ENCODE measurements at regions not wholly inside any gene's neighbourhood (a gene's known extent, or its start where the extent isn't known, plus 50 kb on each side); places are given as distances from the start of the nearest gene placed in this dataset.

GRCh38 chr4:107153956-107154355, 117.8 kb upstream of the DKK2 start:
- no peak overlapping the region for H3K27ac ChIP-seq (ENCODE audit: low read depth, low read length)
- Mint-ChIP-seq H3K27me3 (peaks cover 0 to 12% (median 7%) of the 10 kb centered on the region in 5 donors), H3K4me3 (no peak overlapping the region), H3K9me3 (peaks cover 0 to 7% (median 0%) of the 10 kb centered on the region in 11 donors), H3K36me3 (no peaks in the 10 kb centered on the region), H3K27ac (no peak overlapping the region), H3K4me1 (no peaks in the 10 kb centered on the region)
- H3K27me3 ChIP-seq (ENCODE audit: control insufficient read depth in 2 of 2, insufficient read depth in 2 of 2, low read length in 2 of 2), result no peaks in the 10 kb centered on the region
- H3K4me1 ChIP-seq (ENCODE audit: control insufficient read depth in 2 of 2, insufficient read depth in 2 of 2, low read length in 2 of 2), result no peaks in the 10 kb centered on the region
- H3K9me3 ChIP-seq (ENCODE audit: control insufficient read depth in 2 of 3, low read length in 3 of 3), result no peaks in the 10 kb centered on the region
- no peak overlapping the region for H3K4me3 ChIP-seq (ENCODE audit: low read length)
- ChIA-PET POLR2A (no interaction called here), CTCF (no interaction called here)
- DNase-seq (no peak), ATAC-seq (no peak)
- no peaks in the 10 kb centered on the region for H3K36me3 ChIP-seq (ENCODE audit: control insufficient read depth in 2 of 3, insufficient read depth in 3 of 3, low read length in 3 of 3)
- intact Hi-C loops (cut with micrococcal nuclease), result no loop called here

GRCh38 chr4:107153228-107153627, 117.1 kb upstream of the DKK2 start:
- H3K27me3 Mint-ChIP-seq, result peaks cover 0 to 12% (median 7%) of the 10 kb centered on the region in 5 donors
- DNase-seq (no peak), ATAC-seq (no peak)
- Histone ChIP-seq H3K4me3 (ENCODE audit: low read length) (no peak overlapping the region), H3K27me3 (ENCODE audit: control insufficient read depth in 2 of 2, insufficient read depth in 2 of 2, low read length in 2 of 2) (no peaks in the 10 kb centered on the region), H3K4me1 (ENCODE audit: control insufficient read depth in 2 of 2, insufficient read depth in 2 of 2, low read length in 2 of 2) (no peaks in the 10 kb centered on the region), H3K9me3 (ENCODE audit: control insufficient read depth in 2 of 3, low read length in 3 of 3) (no peaks in the 10 kb centered on the region), H3K27ac (ENCODE audit: low read depth, low read length) (no peak overlapping the region), H3K36me3 (ENCODE audit: control insufficient read depth in 2 of 3, insufficient read depth in 3 of 3, low read length in 3 of 3) (no peaks in the 10 kb centered on the region)
- ChIA-PET CTCF (no interaction called here), POLR2A (no interaction called here)
- H3K9me3 Mint-ChIP-seq, result peaks cover 0 to 7% (median 0%) of the 10 kb centered on the region in 11 donors
- no peaks in the 10 kb centered on the region for H3K4me1 Mint-ChIP-seq
- H3K36me3 Mint-ChIP-seq, result no peaks in the 10 kb centered on the region
- no peak overlapping the region for H3K4me3 Mint-ChIP-seq
- intact Hi-C loops (cut with micrococcal nuclease), result no loop called here
- no peak overlapping the region for H3K27ac Mint-ChIP-seq

GRCh38 chr4:107151173-107151572, 115.1 kb upstream of the DKK2 start:
- Mint-ChIP-seq H3K27ac (no peak overlapping the region), H3K27me3 (peaks cover 0 to 12% (median 7%) of the 10 kb centered on the region in 5 donors), H3K4me1 (no peaks in the 10 kb centered on the region), H3K36me3 (no peaks in the 10 kb centered on the region), H3K9me3 (peaks cover 0 to 7% (median 0%) of the 10 kb centered on the region in 11 donors), H3K4me3 (no peak overlapping the region)
- intact Hi-C loops (cut with micrococcal nuclease), result no loop called here
- DNase-seq (no peak), ATAC-seq (no peak)
- H3K4me3 ChIP-seq (ENCODE audit: low read length), result no peak overlapping the region
- CTCF ChIA-PET, result no interaction called here
- no peaks in the 10 kb centered on the region for H3K9me3 ChIP-seq (ENCODE audit: control insufficient read depth in 2 of 3, low read length in 3 of 3)
- H3K27me3 ChIP-seq (ENCODE audit: control insufficient read depth in 2 of 2, insufficient read depth in 2 of 2, low read length in 2 of 2), result no peaks in the 10 kb centered on the region
- POLR2A ChIA-PET, result no interaction called here
- H3K4me1 ChIP-seq (ENCODE audit: control insufficient read depth in 2 of 2, insufficient read depth in 2 of 2, low read length in 2 of 2), result no peaks in the 10 kb centered on the region
- no peak overlapping the region for H3K27ac ChIP-seq (ENCODE audit: low read depth, low read length)
- H3K36me3 ChIP-seq (ENCODE audit: control insufficient read depth in 2 of 3, insufficient read depth in 3 of 3, low read length in 3 of 3), result no peaks in the 10 kb centered on the region

- no peaks in the 10 kb centered on the region for H3K9me3 ChIP-seq (ENCODE audit: control insufficient read depth in 2 of 3, low read length in 3 of 3)
- no peaks in the 10 kb centered on the region for H3K36me3 ChIP-seq (ENCODE audit: control insufficient read depth in 2 of 3, insufficient read depth in 3 of 3, low read length in 3 of 3)
- POLR2A ChIA-PET, result no interaction called here
- CTCF ChIA-PET, result no interaction called here
- H3K4me3 ChIP-seq (ENCODE audit: low read length), result no peak overlapping the region
- H3K4me1 ChIP-seq (ENCODE audit: control insufficient read depth in 2 of 2, insufficient read depth in 2 of 2, low read length in 2 of 2), result no peaks in the 10 kb centered on the region
- H3K27me3 Mint-ChIP-seq, result peaks cover 0 to 12% (median 7%) of the 10 kb centered on the region in 5 donors
- H3K27me3 ChIP-seq (ENCODE audit: control insufficient read depth in 2 of 2, insufficient read depth in 2 of 2, low read length in 2 of 2), result no peaks in the 10 kb centered on the region
- H3K36me3 Mint-ChIP-seq, result no peaks in the 10 kb centered on the region
- H3K27ac ChIP-seq (ENCODE audit: low read depth, low read length), result no peak overlapping the region
- H3K9me3 Mint-ChIP-seq, result peaks cover 0 to 7% (median 0%) of the 10 kb centered on the region in 11 donors
- intact Hi-C loops (cut with micrococcal nuclease), result no loop called here
- DNase-seq (no peak), ATAC-seq (no peak)
- H3K27ac Mint-ChIP-seq, result no peak overlapping the region
- no peak overlapping the region for H3K4me3 Mint-ChIP-seq
- H3K4me1 Mint-ChIP-seq, result no peaks in the 10 kb centered on the region
Measured at GRCh38 chr4:107148904-107149303, 112.8 kb upstream of the DKK2 start.

GRCh38 chr4:107147873-107148272, 111.8 kb upstream of the DKK2 start:
- Mint-ChIP-seq H3K27ac (no peak overlapping the region), H3K9me3 (peaks cover 0 to 7% (median 0%) of the 10 kb centered on the region in 11 donors), H3K4me3 (no peak overlapping the region), H3K4me1 (no peaks in the 10 kb centered on the region), H3K27me3 (peaks cover 0 to 12% (median 7%) of the 10 kb centered on the region in 5 donors), H3K36me3 (no peaks in the 10 kb centered on the region)
- H3K4me1 ChIP-seq (ENCODE audit: control insufficient read depth in 2 of 2, insufficient read depth in 2 of 2, low read length in 2 of 2), result no peaks in the 10 kb centered on the region
- no peaks in the 10 kb centered on the region for H3K9me3 ChIP-seq (ENCODE audit: control insufficient read depth in 2 of 3, low read length in 3 of 3)
- no peaks in the 10 kb centered on the region for H3K36me3 ChIP-seq (ENCODE audit: control insufficient read depth in 2 of 3, insufficient read depth in 3 of 3, low read length in 3 of 3)
- no peak overlapping the region for H3K27ac ChIP-seq (ENCODE audit: low read depth, low read length)
- no peak overlapping the region for H3K4me3 ChIP-seq (ENCODE audit: low read length)
- ChIA-PET CTCF (interaction anchor here (0.7 kb wide), 1 partner anchor 405 kb away, joined by 3 read pairs; no protein-coding TSS in a partner anchor), POLR2A (no interaction called here)
- intact Hi-C loops (cut with micrococcal nuclease), result no loop called here
- H3K27me3 ChIP-seq (ENCODE audit: control insufficient read depth in 2 of 2, insufficient read depth in 2 of 2, low read length in 2 of 2), result no peaks in the 10 kb centered on the region
- no peak for ATAC-seq
- DNase-seq, result no peak

- no peaks in the 10 kb centered on the region for H3K9me3 Mint-ChIP-seq
- no peak overlapping the region for H3K27ac Mint-ChIP-seq
- H3K9me3 ChIP-seq (ENCODE audit: control insufficient read depth in 2 of 3, low read length in 3 of 3), result no peaks in the 10 kb centered on the region
- H3K27ac ChIP-seq (ENCODE audit: low read depth, low read length), result no peak overlapping the region
- H3K27me3 Mint-ChIP-seq, result peaks cover 0 to 4% (median 0%) of the 10 kb centered on the region in 5 donors
- ChIA-PET CTCF (interaction anchor here (0.8 kb wide), 1 partner anchor 82 kb away, joined by 3 read pairs; no protein-coding TSS in a partner anchor), POLR2A (no interaction called here)
- H3K4me3 Mint-ChIP-seq, result no peak overlapping the region
- intact Hi-C loops (cut with micrococcal nuclease), result no loop called here
- H3K4me1 Mint-ChIP-seq, result no peaks in the 10 kb centered on the region
- ATAC-seq (no peak), DNase-seq (no peak)
- H3K27me3 ChIP-seq (ENCODE audit: control insufficient read depth in 2 of 2, insufficient read depth in 2 of 2, low read length in 2 of 2), result no peaks in the 10 kb centered on the region
- H3K36me3 Mint-ChIP-seq, result no peaks in the 10 kb centered on the region
- H3K4me1 ChIP-seq (ENCODE audit: control insufficient read depth in 2 of 2, insufficient read depth in 2 of 2, low read length in 2 of 2), result no peaks in the 10 kb centered on the region
- H3K4me3 ChIP-seq (ENCODE audit: low read length), result no peak overlapping the region
- no peaks in the 10 kb centered on the region for H3K36me3 ChIP-seq (ENCODE audit: control insufficient read depth in 2 of 3, insufficient read depth in 3 of 3, low read length in 3 of 3)
Measured at GRCh38 chr4:107138433-107138832, 102.3 kb upstream of the DKK2 start.

- Mint-ChIP-seq H3K36me3 (no peaks in the 10 kb centered on the region), H3K4me3 (no peak overlapping the region), H3K4me1 (no peaks in the 10 kb centered on the region), H3K27me3 (peaks cover 0 to 4% (median 4%) of the 10 kb centered on the region in 5 donors), H3K9me3 (no peaks in the 10 kb centered on the region), H3K27ac (no peak overlapping the region)
- ChIA-PET CTCF (no interaction called here), POLR2A (no interaction called here)
- DNase-seq (no peak), ATAC-seq (no peak)
- intact Hi-C loops (cut with micrococcal nuclease), result no loop called here
- no peaks in the 10 kb centered on the region for H3K9me3 ChIP-seq (ENCODE audit: control insufficient read depth in 2 of 3, low read length in 3 of 3)
- no peaks in the 10 kb centered on the region for H3K36me3 ChIP-seq (ENCODE audit: control insufficient read depth in 2 of 3, insufficient read depth in 3 of 3, low read length in 3 of 3)
- no peaks in the 10 kb centered on the region for H3K4me1 ChIP-seq (ENCODE audit: control insufficient read depth in 2 of 2, insufficient read depth in 2 of 2, low read length in 2 of 2)
- H3K4me3 ChIP-seq (ENCODE audit: low read length), result no peak overlapping the region
- no peak overlapping the region for H3K27ac ChIP-seq (ENCODE audit: low read depth, low read length)
- H3K27me3 ChIP-seq (ENCODE audit: control insufficient read depth in 2 of 2, insufficient read depth in 2 of 2, low read length in 2 of 2), result no peaks in the 10 kb centered on the region
Measured at GRCh38 chr4:107133965-107134653, 98.0 kb upstream of the DKK2 start.
